ENCODE measurements at regions not wholly inside any gene's neighbourhood (a gene's known extent, or its start where the extent isn't known, plus 50 kb on each side); places are given as distances from the start of the nearest gene placed in this dataset.

GRCh38 chr21:20774737-20775136, 223.5 kb upstream of the NCAM2 start:
- ATAC-seq (no peak), DNase-seq (no peak)
- Mint-ChIP-seq H3K4me1 (ENCODE audit: low read depth) (no peaks in the 10 kb centered on the region), H3K4me3 (no peak overlapping the region), H3K9me3 (peaks cover 9% of the 10 kb centered on the region), H3K27ac (no peak overlapping the region), H3K36me3 (ENCODE audit: low read depth) (no peaks in the 10 kb centered on the region), H3K27me3 (no peaks in the 10 kb centered on the region)
- intact Hi-C loops (cut with micrococcal nuclease) = no loop called here
- CTCF ChIA-PET = no interaction called here
- TF ChIP-seq CTCF (IDR thresholded peaks at IDR 0.05) = no peak
- POLR2A ChIA-PET = interaction anchor here (0.7 kb wide), 1 partner anchor 78 kb away, joined by 3 read pairs; no protein-coding TSS in a partner anchor

GRCh38 chr21:20779321-20779720, 218.9 kb upstream of the NCAM2 start:
- Mint-ChIP-seq H3K4me1 (ENCODE audit: low read depth) (no peaks in the 10 kb centered on the region), H3K9me3 (peaks cover 14% of the 10 kb centered on the region), H3K27ac (no peak overlapping the region), H3K4me3 (no peak overlapping the region), H3K27me3 (no peaks in the 10 kb centered on the region), H3K36me3 (ENCODE audit: low read depth) (no peaks in the 10 kb centered on the region)
- ATAC-seq (no peak), DNase-seq (no peak)
- POLR2A ChIA-PET = no interaction called here
- CTCF ChIA-PET = no interaction called here
- intact Hi-C loops (cut with micrococcal nuclease) = no loop called here
- TF ChIP-seq CTCF (IDR thresholded peaks at IDR 0.05) = no peak

- CTCF ChIA-PET = interaction anchor here (1.2 kb wide), 1 partner anchor 264 kb away, joined by 4 read pairs; no protein-coding TSS in a partner anchor
- peaks cover 12% of the 10 kb centered on the region for H3K9me3 Mint-ChIP-seq
- no peaks in the 10 kb centered on the region for H3K4me1 Mint-ChIP-seq (ENCODE audit: low read depth)
- no peak for ATAC-seq
- intact Hi-C loops (cut with micrococcal nuclease) = no loop called here
- no peak overlapping the region for H3K27ac Mint-ChIP-seq
- TF ChIP-seq CTCF (IDR thresholded peaks at IDR 0.05) = no peak
- DNase-seq = no peak
- no peak overlapping the region for H3K4me3 Mint-ChIP-seq
- H3K36me3 Mint-ChIP-seq (ENCODE audit: low read depth) = no peaks in the 10 kb centered on the region
- POLR2A ChIA-PET = no interaction called here
- no peaks in the 10 kb centered on the region for H3K27me3 Mint-ChIP-seq
These were observed 214.6 kb upstream of the NCAM2 start for GRCh38 chr21:20783611-20784010.

- ChIA-PET POLR2A (no interaction called here), CTCF (no interaction called here)
- intact Hi-C loops (cut with micrococcal nuclease) = no loop called here
These were observed 208.3 kb upstream of the NCAM2 start for GRCh38 chr21:20789729-20790500.

More at GRCh38 chr21:20789729-20790500, 208.3 kb upstream of the NCAM2 start:
- Mint-ChIP-seq H3K27me3 (no peaks in the 10 kb centered on the region), H3K27ac (no peak overlapping the region), H3K4me1 (ENCODE audit: low read depth) (no peaks in the 10 kb centered on the region), H3K4me3 (no peak overlapping the region), H3K9me3 (no peaks in the 10 kb centered on the region), H3K36me3 (ENCODE audit: low read depth) (no peaks in the 10 kb centered on the region)
- DNase-seq (no peak), ATAC-seq (no peak)
- TF ChIP-seq CTCF (IDR thresholded peaks at IDR 0.05) = no peak
